Fibroblast of lung (primary cell): ENCODE measurements at regions not wholly inside any gene's neighbourhood (a gene's known extent, or its start where the extent isn't known, plus 50 kb on each side); places are given as distances from the start of the nearest gene placed in this dataset.

Source experiments
- EZH2 ChIP-seq: IDR thresholded peaks from 2 replicates; pipeline ENCODE4 v1.5.1; 2012; ENCODE audit warnings: low read length, control low read depth, mild to moderate bottlenecking; ENCODE audit errors: missing control alignments
- TF ChIP-seq, protein P1 (sequence below), 2 donors: IDR thresholded peaks in 1 of 2; conservative IDR thresholded peaks in 1 of 2; 1 replicate in 1 of 2; 2 replicates in 1 of 2; pipeline ENCODE4 v1.5.1; 2011 to 2012; ENCODE audit warnings: low read length in 2 of 2, control low read depth in 1 of 2, inconsistent platforms in 1 of 2, low read depth in 1 of 2, mild to moderate bottlenecking in 1 of 2

DNA sequence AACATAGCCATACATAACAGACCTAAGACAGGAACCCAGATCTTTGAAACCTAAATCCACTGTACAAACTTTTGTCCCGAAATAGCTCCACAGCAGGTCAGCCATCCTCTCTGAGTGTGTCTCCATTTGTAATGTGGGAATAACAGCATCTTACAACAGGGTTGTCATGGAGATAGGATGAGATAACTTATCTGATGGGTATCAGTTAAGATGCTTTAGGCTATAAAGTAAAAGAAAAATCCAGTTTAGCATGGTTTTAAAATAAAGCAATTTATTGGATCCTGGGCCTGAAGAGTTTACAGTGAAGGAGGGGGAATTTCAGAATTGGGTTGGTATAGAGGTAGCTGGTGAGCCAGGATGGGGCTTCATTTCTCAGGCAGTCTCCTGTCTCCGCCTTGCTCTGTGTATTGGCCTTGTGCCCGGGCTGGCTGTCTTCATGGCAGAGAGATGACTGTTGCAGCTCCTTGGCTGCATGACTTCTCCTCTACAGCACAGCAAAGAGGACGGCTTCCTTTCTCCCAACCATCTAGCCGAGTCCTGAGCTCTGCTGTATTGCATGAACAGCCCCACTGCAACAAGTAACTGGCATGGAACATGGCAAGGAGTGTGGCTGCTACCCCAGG, 131.9 kb upstream of the PROK2 start:
- no peak for TF ChIP-seq EZH2
- TF ChIP-seq, protein P1, sequence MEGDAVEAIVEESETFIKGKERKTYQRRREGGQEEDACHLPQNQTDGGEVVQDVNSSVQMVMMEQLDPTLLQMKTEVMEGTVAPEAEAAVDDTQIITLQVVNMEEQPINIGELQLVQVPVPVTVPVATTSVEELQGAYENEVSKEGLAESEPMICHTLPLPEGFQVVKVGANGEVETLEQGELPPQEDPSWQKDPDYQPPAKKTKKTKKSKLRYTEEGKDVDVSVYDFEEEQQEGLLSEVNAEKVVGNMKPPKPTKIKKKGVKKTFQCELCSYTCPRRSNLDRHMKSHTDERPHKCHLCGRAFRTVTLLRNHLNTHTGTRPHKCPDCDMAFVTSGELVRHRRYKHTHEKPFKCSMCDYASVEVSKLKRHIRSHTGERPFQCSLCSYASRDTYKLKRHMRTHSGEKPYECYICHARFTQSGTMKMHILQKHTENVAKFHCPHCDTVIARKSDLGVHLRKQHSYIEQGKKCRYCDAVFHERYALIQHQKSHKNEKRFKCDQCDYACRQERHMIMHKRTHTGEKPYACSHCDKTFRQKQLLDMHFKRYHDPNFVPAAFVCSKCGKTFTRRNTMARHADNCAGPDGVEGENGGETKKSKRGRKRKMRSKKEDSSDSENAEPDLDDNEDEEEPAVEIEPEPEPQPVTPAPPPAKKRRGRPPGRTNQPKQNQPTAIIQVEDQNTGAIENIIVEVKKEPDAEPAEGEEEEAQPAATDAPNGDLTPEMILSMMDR (conservative IDR thresholded peaks at IDR 0.05 in 1 of 2, IDR thresholded peaks at IDR 0.05 in 1 of 2; ENCODE audit: low read depth in 1 of 2, low read length in 2 of 2) = no peak
